Hippocampal formation (tissue), 2 donors: ENCODE measurements at regions not wholly inside any gene's neighbourhood (a gene's known extent, or its start where the extent isn't known, plus 50 kb on each side); places are given as distances from the start of the nearest gene placed in this dataset.

Experiments used
- DNase-seq, 2 donors: peaks; one replicate each; lab custom pipeline; 2025; lab: John Stamatoyannopoulos, UW

DNA sequence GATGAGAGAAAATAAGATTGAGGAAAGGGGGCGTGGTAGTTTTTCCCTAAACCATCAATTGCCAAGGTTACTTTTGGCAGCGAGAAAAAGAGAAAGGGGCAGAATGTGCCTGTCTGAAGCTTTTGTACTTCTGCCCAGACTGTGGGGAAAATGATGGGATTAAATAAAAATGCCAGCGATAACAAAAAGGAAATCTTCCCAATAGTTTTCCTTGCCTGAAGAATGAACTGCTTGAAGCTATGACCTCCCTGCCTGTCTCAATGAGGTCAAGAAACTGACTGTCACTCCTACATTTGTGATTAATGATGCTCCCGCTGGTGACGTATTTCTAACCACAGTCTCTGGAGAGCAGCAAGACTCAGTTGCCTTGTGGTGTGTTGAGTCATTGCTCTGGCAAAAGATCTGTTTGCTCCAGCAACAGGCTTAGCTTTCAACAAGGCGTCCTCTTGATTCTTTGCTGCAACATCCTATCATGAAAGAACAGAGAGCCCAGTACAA is 1051.5 kb downstream of the DIAPH3 start:
- peak; percentile 28 to 72 for DNase-seq

DNA sequence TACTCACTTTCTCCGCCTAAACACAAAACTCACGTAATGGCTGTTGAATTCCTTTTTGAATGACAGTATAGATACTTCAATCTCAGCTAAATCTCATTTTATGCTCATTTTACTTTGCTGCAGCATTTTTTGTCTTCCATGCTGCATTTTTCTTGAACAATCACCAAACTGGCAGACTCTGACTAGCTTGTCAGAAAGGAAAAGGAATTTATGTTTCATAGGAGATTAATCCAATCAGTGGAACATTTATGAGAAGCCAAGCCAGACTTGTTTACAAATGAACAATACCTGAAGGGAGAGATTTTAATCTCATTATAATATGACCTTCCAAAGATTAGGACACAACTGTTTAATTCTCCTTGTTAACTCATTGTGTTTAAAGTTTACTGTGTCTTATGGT is 1044.3 kb downstream of the DIAPH3 start:
- DNase-seq, result no peak

DNA sequence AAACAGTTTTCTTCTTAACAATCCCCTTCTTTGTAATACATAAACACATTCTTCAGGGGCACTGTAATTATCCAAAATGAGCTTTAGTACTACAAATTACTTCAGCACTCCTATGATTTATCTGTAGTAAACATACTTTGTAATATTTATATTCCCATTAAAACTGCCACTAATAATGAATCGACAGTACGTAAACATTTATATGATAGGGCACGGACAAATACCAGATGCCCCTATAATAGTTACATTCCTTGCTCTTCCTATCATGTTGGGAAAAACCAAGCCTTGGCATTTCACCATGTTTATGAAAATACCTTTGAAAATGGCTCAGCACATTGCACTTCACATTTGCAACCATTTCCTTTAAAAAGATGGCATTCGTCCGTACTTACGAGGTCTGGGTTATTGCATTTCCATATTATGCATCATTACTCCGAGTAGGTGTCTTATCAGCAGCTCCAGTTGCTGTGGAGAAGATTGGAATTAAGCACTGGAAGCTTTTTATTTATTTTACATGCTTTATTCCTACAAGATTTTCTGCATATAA is 1043.4 kb downstream of the DIAPH3 start:
- DNase-seq, result no peak

DNA sequence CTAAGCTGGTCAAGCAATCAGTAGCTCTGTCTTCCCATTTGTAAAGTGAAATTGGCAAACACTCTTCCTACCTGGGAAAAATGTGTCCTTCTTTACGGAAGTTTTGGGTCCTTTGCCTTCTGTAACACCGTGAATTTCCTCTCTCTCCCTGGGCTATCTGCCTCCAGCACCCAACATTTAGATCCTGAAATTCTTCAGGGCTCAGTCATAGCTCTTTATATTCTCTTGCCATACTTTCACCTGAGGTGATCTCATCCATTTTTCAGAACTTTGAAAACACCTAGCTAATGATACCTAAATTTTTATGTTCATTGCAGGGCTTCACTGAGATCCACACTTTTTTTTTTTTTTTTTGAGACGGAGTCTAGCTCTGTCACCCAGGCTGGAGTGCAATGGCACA is 1042.2 kb downstream of the DIAPH3 start:
- DNase-seq, result no peak

DNA sequence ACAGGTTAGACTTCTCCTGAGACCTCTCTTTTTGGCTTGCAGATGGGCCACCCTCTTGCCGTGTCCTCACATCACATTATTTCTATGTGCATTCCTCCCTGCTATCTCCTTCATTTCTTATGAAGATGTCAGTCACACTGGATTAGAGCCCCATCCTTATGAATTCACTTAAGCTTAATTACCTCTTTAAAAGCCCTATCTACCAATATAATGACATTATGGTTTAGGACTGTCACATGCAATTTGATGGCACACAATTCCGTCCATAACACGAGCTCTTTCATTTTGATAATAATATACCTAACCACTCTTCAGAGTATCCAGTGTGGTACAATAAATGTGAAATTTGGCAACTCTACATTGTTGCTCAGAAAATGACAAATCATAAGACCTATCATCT is 1037.3 kb downstream of the DIAPH3 start:
- DNase-seq, result no peak

DNA sequence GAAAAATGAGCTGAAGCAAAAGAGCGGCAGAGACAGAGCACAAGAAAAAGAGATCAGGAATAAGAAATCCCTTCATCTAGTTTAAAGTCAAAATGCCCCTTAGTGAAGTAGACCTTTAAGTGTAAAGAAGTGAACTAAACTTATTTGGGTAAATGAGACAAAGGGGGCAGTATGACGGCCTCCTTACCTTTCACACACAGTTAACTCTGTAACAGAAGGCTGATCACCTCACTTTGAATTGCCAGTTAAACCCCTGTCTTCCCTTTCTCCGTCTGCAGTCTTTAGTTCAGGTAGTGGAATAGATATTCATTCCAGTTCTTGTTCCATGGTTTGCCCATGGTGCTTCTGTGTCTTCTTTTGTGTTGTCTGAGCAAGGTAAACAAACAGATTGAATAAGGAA is 1029.8 kb downstream of the DIAPH3 start:
- no peak for DNase-seq

DNA sequence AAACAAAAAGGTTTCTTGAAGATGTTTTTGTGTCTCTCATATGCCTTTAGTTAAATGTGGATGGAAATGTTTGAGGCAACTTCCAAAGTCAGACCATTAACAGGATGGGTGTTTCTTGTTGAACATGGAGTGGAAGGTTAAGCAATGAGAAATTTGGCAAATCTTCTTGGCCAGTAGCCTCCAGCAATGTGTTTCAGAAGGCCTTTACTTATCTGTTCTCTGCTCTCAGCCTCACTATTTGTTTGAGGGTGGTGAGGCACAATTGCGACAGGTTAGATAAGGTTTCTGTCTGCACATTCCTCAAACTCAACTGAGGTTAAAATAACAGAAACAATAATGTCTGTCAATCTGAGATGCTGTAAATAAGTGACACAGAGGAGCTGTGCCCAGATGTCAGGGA is 1019.0 kb downstream of the DIAPH3 start:
- no peak for DNase-seq

DNA sequence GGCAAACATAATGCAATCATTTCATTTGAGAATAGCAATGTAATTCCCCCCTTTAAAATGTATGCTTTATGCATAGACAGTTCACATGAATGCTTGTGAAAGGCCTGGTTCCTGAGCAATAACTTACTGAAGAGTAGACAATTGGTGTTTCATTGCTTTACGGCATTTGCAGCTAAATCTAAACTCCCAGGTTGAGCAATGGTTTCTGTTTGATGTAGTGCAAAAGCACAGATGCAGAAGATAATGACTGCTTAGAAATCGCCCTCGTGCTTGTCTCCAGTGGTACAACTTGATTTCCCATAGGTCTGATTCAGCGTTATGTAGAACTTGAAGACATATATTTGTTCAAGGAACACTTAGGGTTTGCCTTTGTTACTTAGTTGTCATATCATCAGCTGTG is 1018.3 kb downstream of the DIAPH3 start:
- no peak for DNase-seq

DNA sequence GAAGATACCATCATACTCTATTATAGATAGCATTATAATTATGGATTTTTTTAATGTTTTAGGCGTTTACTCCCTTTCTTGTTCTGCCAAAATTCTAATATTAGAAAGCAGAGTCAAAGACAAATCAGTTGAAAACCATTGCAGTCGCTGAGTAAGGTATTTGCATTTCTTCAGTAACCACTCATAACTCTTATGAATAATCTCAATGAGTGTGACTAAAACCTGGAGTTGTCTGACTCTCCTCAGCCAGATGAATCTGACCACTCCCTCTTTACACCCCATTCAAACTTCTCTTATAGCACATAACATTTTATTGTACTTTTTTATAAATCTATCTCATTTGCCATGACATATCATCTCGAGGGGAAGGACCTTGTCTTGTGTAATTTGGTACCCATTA is 1006.5 kb downstream of the DIAPH3 start:
- no peak for DNase-seq

DNA sequence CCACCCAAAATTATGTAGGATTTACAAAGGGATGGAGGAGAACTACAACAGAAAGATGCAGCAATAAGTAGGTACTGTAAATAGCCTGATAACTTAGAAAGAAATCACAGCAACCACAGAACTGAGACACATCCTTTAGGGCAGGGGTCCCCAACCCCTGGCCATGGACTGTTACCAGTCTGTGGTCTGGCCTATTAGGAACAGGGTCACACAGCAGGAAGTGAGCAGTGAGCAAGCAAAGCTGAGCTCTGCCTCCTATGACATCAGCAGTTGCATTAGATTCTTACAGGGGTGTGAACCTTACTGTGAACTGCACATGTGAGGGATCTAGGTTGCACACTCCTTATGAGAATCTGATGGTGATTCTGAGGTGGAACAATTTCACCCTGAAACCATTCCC is 997.6 kb downstream of the DIAPH3 start:
- no peak for DNase-seq

DNA sequence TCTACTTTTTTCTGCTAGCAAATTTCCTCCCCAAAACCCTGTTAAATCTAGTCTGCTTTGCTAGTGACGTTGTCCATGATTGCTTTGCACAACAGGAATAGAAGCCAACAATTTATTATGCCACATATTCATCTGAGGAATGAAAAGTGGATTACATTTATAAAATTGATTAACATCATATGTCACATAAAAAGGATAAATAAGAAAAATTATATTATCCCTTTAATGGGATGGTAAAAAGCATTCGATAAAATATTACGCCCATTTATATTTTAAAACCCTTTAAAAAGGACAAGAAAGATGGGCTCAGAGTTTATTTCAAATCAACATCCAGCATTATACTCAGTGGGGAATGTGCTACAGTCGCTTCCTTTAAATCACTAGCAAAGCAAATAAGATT is 991.7 kb downstream of the DIAPH3 start:
- DNase-seq, result no peak

DNA sequence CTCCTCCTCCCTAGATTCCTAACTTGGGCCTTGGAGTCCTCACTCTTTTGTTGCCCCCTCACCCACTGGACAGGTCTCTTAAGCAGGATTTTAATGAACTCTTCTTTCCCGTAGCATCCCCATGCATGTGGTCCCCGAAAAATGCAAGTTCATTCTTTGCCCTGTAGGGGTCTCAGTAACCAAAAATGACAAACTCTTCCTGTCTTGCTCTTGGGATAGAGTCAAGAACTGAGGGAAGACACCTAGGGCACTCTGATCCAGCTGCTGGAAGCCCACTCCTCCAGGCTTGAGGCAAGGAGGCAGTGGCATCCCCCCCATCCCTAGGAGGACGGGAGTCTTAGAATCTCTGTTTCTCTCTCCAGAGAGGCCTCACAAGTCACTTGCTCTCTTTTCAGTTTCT is 987.0 kb downstream of the DIAPH3 start:
- DNase-seq, result no peak

DNA sequence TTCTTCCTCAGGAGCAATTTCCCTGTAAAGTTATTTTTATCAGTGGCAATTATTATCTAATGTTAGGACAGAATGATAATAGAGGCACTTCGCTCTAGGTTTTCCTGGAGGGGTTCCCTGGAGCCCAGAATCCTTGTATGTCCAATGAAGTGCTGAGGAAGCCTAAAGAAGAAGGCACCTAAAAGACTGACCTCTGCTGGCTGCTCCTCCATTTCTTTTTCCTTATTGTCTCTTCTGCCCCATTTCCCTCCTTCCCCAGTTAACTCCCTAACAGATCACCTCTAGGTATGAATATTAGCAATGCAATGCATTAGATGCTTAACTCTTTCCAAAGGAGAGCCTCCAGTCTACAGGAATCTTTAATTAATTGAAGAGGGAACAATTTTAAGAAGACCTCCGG is 985.4 kb downstream of the DIAPH3 start:
- no peak for DNase-seq

DNA sequence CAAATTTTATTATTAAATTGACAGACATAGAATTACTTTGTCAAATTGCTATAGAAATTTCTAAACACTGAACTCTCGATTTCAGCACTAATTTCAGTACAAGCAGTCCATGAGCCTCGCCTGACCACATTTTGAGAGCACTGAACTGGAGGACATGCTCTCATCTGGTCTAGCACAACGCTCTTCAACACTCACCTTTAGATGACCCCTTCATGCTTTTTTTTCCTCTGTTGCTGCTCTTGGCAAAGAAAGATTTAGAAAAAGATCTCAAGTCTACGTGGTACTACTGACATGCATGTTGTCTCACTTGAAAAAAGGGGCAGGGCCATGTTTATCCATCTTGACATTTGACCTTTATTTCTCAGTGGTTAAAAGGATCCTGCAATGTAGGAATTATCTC is 981.5 kb downstream of the DIAPH3 start:
- DNase-seq, result no peak

DNA sequence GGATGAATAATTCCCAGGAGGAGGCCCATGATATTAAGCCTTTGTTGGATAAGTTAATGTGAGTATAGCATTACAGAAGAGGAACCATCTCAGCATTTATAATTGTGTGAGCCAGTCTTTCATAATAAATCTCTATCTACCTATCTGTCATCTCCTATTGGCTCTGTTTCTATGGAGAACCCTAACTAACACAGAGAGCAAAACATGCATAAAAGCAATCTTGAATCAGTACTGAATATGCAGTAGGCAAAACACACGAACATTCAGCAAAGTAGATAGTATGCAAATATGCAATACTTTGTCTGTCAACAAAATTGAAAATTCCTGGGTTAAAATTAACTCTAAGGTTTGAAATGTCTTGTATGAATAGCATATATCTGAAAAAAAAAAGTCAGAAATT is 966.3 kb downstream of the DIAPH3 start:
- DNase-seq, result no peak

DNA sequence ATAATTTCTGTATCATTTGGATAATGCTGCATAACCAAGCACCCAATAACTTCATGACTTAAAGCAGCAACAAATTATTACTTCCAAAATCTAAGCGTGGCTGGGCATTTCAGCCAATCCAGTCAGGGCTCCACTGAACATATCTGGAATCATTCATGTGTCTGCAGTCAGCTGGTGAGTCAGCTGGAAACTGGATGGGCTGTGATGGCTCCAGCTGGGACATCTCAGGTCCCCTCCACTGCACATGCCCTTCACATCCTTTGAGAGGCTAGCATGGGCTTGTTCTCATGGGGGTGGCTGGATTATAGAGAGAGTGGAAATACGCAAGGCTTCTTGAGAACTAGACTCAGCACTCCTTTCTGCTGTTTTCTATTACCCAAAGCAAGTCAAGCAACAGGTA is 961.9 kb downstream of the DIAPH3 start:
- no peak for DNase-seq

DNA sequence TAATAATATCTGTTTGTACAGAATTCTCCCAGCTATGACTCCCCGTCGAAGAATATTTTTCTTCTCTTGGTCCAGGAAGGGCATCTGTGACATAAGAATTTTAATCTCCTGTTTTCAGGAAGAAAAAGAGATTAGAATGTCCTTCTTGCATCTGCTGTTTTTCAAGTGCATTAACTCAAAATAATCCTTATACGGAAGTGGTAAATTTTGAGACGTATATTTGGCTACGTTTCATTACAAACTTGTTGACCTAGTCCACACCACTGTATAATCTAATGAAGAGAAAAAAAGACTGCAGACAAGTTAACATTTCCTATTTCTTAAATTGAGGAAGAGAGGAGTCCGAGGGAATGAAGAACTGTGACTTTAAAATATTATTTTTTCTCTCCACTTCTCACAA is 959.9 kb downstream of the DIAPH3 start:
- no peak for DNase-seq

DNA sequence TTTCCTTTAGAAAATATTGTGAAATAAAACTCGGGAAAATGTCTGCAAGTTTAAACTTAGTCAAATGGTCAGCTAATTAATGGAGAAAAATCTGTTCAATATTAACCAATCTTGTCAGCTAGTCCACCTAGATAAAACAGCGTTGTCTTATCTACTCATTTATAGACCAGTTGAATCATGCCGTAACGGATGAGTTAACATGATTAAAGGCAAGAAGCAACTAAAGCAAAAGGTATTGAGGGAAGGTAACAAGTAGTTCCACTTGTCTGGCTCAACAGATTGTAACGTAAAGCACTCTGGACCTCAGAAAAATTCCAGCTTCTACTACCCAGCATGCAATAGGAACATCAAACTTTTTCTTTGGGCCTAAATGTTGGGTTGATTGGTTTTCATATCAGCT is 958.2 kb downstream of the DIAPH3 start:
- DNase-seq, result no peak

DNA sequence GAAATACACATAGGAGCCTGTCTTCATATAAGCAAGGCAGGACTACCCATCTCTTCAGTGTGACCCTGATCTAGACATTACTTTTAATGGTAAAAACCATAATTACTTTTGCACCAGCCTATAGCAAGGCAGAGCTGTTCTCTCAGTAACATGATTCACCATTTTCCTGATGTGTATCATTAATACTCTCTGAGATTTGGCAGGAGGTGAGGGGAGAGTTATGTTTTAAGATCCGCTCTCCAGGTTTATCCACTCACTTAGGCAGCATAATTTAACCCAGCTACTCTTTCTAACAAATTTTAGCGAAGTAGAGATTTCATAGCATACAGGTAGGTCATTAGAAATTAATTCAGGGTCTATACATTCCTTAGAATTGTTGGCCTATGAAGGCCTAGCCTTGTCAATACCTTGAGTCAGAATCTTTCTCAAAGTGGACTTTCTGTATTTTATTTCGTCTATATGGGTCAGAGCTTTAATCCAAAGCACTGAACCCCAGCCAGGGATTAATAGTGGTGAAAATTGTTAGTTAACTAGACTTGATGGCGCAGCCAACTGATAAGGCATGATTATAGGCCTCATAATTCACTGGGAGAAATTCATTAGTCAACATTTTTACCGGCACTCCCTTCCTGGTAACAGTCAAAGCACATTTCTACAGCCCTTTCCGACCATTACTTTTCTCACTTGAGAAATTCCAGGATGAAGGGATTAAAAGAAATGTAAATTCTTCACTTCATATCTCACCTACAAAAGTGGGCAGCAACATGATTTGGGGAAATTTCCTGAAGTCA is 955.1 kb downstream of the DIAPH3 start:
- no peak for DNase-seq

DNA sequence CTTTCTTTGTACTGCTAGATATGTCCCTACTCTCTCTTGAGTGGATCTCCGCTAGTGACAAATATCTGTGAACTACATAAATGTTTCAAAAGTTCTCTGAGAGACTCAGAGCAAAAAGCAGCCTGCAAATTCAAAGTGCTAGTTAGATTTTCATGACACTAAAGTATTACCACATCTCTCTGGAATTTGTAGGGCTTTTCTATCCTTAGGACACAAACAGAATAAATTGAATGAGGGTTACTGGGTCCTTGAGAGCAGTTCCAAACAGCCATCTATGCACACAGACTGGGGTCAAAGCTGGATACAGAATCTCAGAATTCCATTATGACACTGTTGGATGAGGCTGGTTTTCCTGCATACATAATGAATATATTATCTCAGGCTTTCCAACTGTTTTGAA is 953.2 kb downstream of the DIAPH3 start:
- no peak for DNase-seq

DNA sequence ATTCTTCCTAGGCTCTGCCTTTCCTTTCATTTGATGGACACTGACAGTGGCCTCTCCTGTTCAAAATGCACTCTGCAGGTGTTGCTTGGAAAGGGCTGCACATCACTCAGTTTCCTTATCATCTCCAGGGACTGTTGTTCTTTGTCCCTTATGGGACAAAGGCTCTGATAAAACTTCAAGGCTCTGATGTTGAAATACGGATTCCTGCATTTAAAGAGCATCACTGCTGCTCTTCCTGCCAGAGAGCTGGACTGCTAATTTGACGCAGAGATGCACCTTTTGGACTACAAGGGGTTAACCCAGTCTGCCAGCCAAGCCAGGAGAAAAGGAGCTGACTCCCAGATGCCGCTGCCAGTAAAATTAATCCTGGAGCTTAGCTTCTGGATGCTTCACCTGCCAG is 952.1 kb downstream of the DIAPH3 start:
- no peak for DNase-seq

DNA sequence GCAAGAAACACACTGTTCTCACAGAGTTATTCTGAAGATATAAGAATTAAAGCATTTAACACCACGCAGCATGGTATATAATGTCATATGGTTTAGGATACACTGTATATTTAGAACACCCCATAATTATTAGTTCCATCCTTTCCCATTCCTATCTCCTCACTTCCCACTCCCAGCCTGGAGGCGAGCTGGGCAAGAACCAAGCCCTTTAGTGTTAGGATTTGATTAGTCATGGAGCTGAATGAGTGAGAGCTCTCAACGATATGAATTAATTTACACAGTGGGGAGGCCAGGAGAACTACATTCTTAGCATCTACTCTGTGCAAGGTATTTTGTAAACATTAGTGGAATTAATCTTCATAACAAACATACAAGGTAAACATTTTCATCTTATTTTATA is 934.3 kb downstream of the DIAPH3 start:
- no peak for DNase-seq

DNA sequence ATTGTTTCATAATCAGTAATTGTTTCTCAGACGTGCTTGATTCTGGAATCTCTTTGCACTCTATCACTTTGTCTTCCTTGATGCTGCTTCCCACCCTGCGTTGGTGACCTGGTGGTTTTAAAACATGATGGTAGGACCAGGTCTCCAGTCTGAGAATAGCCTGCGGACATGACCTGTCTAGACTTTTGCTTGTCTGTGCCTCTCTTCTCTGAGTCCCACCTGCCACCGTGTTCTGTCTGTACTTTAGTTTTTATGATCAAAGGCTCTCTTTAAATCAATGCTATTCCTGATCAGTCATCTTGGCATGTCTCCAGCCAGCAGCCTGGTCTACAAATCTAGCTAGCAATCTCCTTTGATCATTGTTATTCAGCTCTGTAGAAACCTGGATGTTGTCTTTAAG is 933.9 kb downstream of the DIAPH3 start:
- no peak for DNase-seq
